T-cell (primary cell): ENCODE measurements at regions not wholly inside any gene's neighbourhood (a gene's known extent, or its start where the extent isn't known, plus 50 kb on each side); places are given as distances from the start of the nearest gene placed in this dataset.

Experiments used
- ATAC-seq, 4 experiments: fragments of 200-7000 bp in 3 of 4; fragments of 150-1000 bp in 1 of 4; cut with Tn5 transposase; replicated peaks in 1 of 4; 1 replicate in 3 of 4; 2 replicates in 1 of 4; pipeline ENCODE4 v1.10.0; 2021; ENCODE audit warnings: moderate library complexity in 3 of 4, mild to moderate bottlenecking in 2 of 4, moderate number of reproducible peaks in 1 of 4
- CTCF ChIA-PET, 2 donors: fragments of 300-600 bp; sonication (Branson Sonifier 250); formaldehyde crosslinking; loops; one replicate each; lab custom pipeline; 2022; ENCODE audit warnings: antibody characterized with exemption in 2 of 2; lab: Charles Lee
- POLR2A ChIA-PET, 2 donors: fragments of 300-600 bp; sonication (Branson Sonifier 250); formaldehyde crosslinking; loops; one replicate each; lab custom pipeline; 2022; ENCODE audit warnings: antibody characterized with exemption in 2 of 2; lab: Charles Lee
- DNase-seq, 35 experiments: peaks; one replicate each; pipeline versions ENCODE4 v3.0.0 to v3.0.0-alpha.2; 2013 to 2023
- H3K27ac ChIP-seq: one replicate; pipeline ENCODE4 v1.5.1; 2013; ENCODE audit warnings: low read length
- H3K27me3 ChIP-seq, 2 experiments: replicated peaks in 1 of 2; 1 replicate in 1 of 2; 2 replicates in 1 of 2; pipeline versions ENCODE4 v1.6.1 to v1.7.0; 2013; ENCODE audit warnings: low read length in 1 of 2, mixed read lengths in 1 of 2; ENCODE audit not compliant: control insufficient read depth in 2 of 2, insufficient read depth in 2 of 2; ENCODE audit errors: extremely low read depth in 1 of 2
- H3K36me3 ChIP-seq, 2 donors: 1 replicate in 1 of 2; 2 replicates in 1 of 2; pipeline versions ENCODE4 v1.6.1 to v1.7.0; 2013; ENCODE audit warnings: low read length in 1 of 2; ENCODE audit not compliant: control insufficient read depth in 2 of 2, insufficient read depth in 1 of 2; ENCODE audit errors: extremely low read depth in 1 of 2
- H3K4me1 ChIP-seq, 2 experiments: 1 replicate in 1 of 2; 2 replicates in 1 of 2; pipeline versions ENCODE4 v1.6.1 to v1.7.0; 2013; ENCODE audit warnings: low read length in 2 of 2, mixed read lengths in 1 of 2; ENCODE audit not compliant: insufficient read depth in 2 of 2, control insufficient read depth in 1 of 2; ENCODE audit errors: extremely low read depth in 1 of 2
- H3K4me3 ChIP-seq, 2 donors: 1 replicate in 1 of 2; 2 replicates in 1 of 2; pipeline versions ENCODE4 v1.5.1 to v1.7.0; 2013; ENCODE audit warnings: mild to moderate bottlenecking in 2 of 2, low read length in 1 of 2, moderate library complexity in 1 of 2; ENCODE audit not compliant: control insufficient read depth in 1 of 2; ENCODE audit errors: extremely low read depth in 1 of 2
- H3K9me3 ChIP-seq: 2 replicates; pipeline ENCODE4 v1.7.0; 2013
- H3K27ac Mint-ChIP-seq, 2 donors: one replicate each; pipeline ENCODE4 v1.8.0; 2020 to 2021; ENCODE audit warnings: mild to moderate bottlenecking in 2 of 2, mixed read lengths in 2 of 2
- H3K27me3 Mint-ChIP-seq, 2 donors: one replicate each; pipeline ENCODE4 v1.8.0; 2021 to 2022; ENCODE audit warnings: mixed read lengths in 2 of 2
- H3K36me3 Mint-ChIP-seq: one replicate; pipeline ENCODE4 v1.8.0; 2021; ENCODE audit warnings: mixed read lengths
- H3K4me1 Mint-ChIP-seq, 3 donors: one replicate each; pipeline ENCODE4 v1.8.0; 2020 to 2022; ENCODE audit warnings: mixed read lengths in 3 of 3, mild to moderate bottlenecking in 1 of 3
- H3K4me3 Mint-ChIP-seq, 3 donors: one replicate each; pipeline ENCODE4 v1.8.0; 2020 to 2022; ENCODE audit warnings: mild to moderate bottlenecking in 3 of 3, mixed read lengths in 3 of 3, moderate library complexity in 3 of 3
- H3K9me3 Mint-ChIP-seq, 3 donors: one replicate each; pipeline ENCODE4 v1.8.0; 2020 to 2022; ENCODE audit warnings: mixed read lengths in 3 of 3
- WGBS: methylation state at CpG from one replicate; pipeline ENCODE4 v1.1.5; 2013; ENCODE audit warnings: missing lambda C conversion rate; ENCODE audit not compliant: insufficient coverage; 5-methylcytosine and 5-hydroxymethylcytosine counted together

DNA sequence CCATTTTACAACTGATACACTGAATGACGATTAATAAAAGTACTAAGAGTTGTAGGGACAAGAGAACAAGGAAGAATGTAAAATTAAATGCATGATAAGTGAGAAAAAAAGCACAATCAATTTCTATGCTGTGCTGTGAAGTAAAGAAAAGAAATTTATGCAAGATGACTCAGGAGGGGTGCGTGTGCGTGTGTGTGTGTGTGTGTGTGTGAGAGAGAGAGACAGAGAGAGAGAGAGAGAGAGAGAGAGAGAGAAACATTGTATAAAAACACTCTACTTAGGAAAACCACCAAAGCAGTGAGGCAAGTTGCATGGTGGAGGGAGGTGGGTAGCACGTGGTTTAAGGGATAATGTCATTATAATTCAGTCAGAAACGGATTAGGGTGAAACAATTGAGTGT is 580.8 kb upstream of the ALCAM start:
- H3K36me3 Mint-ChIP-seq = no peaks in the 10 kb centered on the region

GRCh38 chr3:104787306-104787705 is 579.4 kb upstream of the ALCAM start:
- no peak for ATAC-seq
- H3K27me3 ChIP-seq = no peaks in the 10 kb centered on the region
- no peak overlapping the region for H3K27ac ChIP-seq
- no peaks in the 10 kb centered on the region for H3K36me3 Mint-ChIP-seq
- no peak overlapping the region for H3K4me3 ChIP-seq
- H3K27ac Mint-ChIP-seq = no peak overlapping the region
- no peak overlapping the region for H3K4me3 Mint-ChIP-seq
- DNase-seq = no peak
- H3K27me3 Mint-ChIP-seq = no peaks in the 10 kb centered on the region
- POLR2A ChIA-PET = no interaction called here
- no peaks in the 10 kb centered on the region for H3K4me1 Mint-ChIP-seq
- CTCF ChIA-PET = no interaction called here
- no peaks in the 10 kb centered on the region for H3K9me3 Mint-ChIP-seq
- H3K4me1 ChIP-seq = no peaks in the 10 kb centered on the region
- H3K9me3 ChIP-seq = no peaks in the 10 kb centered on the region
- no peaks in the 10 kb centered on the region for H3K36me3 ChIP-seq

More for the DNA sequence above, 580.8 kb upstream of the ALCAM start:
- Histone ChIP-seq H3K27me3 (no peaks in the 10 kb centered on the region), H3K27ac (no peak overlapping the region), H3K36me3 (no peaks in the 10 kb centered on the region), H3K4me3 (no peak overlapping the region), H3K9me3 (no peaks in the 10 kb centered on the region), H3K4me1 (no peaks in the 10 kb centered on the region)
- no peaks in the 10 kb centered on the region for H3K9me3 Mint-ChIP-seq
- no peaks in the 10 kb centered on the region for H3K27me3 Mint-ChIP-seq
- no peak overlapping the region for H3K27ac Mint-ChIP-seq
- DNase-seq (no peak), ATAC-seq (no peak)
- no peaks in the 10 kb centered on the region for H3K4me1 Mint-ChIP-seq
- no CpG with 5 or more reads among the region's 5 CpGs for WGBS
- H3K4me3 Mint-ChIP-seq = no peak overlapping the region
- ChIA-PET POLR2A (no interaction called here), CTCF (no interaction called here)

DNA sequence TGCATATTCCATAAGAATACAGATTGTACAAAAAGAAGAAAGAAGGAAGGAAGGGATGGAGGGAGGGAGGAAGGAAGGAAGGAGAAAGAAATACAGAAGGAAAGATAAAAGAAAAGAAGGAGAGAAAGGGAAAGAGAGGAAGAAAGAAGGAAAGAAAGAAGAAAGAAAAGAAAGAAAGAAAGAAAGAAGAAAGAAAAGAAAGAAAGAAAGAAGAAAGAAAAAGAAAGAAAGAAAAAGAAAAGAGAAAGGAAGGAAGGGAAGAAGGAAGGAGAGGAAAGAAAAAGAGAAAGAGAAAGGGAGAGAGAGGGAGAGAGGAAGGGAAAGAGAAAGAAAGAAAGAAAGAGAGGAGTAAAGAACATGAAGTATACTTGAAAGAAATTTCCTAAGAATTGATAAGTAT is 577.9 kb upstream of the ALCAM start:
- CTCF ChIA-PET = no interaction called here
- DNase-seq = no peak
- Mint-ChIP-seq H3K4me3 (no peak overlapping the region), H3K9me3 (no peaks in the 10 kb centered on the region), H3K36me3 (no peaks in the 10 kb centered on the region), H3K27ac (no peak overlapping the region), H3K4me1 (no peaks in the 10 kb centered on the region), H3K27me3 (no peaks in the 10 kb centered on the region)
- no peak overlapping the region for H3K4me3 ChIP-seq
- POLR2A ChIA-PET = no interaction called here
- no peaks in the 10 kb centered on the region for H3K4me1 ChIP-seq
- no peaks in the 10 kb centered on the region for H3K36me3 ChIP-seq
- no peaks in the 10 kb centered on the region for H3K27me3 ChIP-seq
- H3K9me3 ChIP-seq = no peaks in the 10 kb centered on the region
- no peak overlapping the region for H3K27ac ChIP-seq
- no peak for ATAC-seq

- no peaks in the 10 kb centered on the region for H3K27me3 ChIP-seq
- POLR2A ChIA-PET = no interaction called here
- no peaks in the 10 kb centered on the region for H3K9me3 Mint-ChIP-seq
- no peaks in the 10 kb centered on the region for H3K9me3 ChIP-seq
- no peaks in the 10 kb centered on the region for H3K4me1 Mint-ChIP-seq
- ATAC-seq = no peak
- no peak overlapping the region for H3K4me3 Mint-ChIP-seq
- H3K27ac Mint-ChIP-seq = no peak overlapping the region
- DNase-seq = no peak
- no CpG with 5 or more reads among the region's 1 CpG for WGBS
- H3K4me1 ChIP-seq = no peaks in the 10 kb centered on the region
- no peaks in the 10 kb centered on the region for H3K27me3 Mint-ChIP-seq
- H3K36me3 Mint-ChIP-seq = no peaks in the 10 kb centered on the region
- no peak overlapping the region for H3K27ac ChIP-seq
- CTCF ChIA-PET = no interaction called here
- no peak overlapping the region for H3K4me3 ChIP-seq
- H3K36me3 ChIP-seq = no peaks in the 10 kb centered on the region
Observed at GRCh38 chr3:104791331-104791730, 575.4 kb upstream of the ALCAM start.

- POLR2A ChIA-PET = no interaction called here
- Histone ChIP-seq H3K9me3 (no peaks in the 10 kb centered on the region), H3K27ac (no peak overlapping the region), H3K4me1 (no peaks in the 10 kb centered on the region), H3K4me3 (no peak overlapping the region), H3K27me3 (no peaks in the 10 kb centered on the region), H3K36me3 (no peaks in the 10 kb centered on the region)
- WGBS = no CpG with 5 or more reads among the region's 5 CpGs
- Mint-ChIP-seq H3K27ac (no peak overlapping the region), H3K27me3 (peaks cover 0 to 4% of the 10 kb centered on the region in 2 donors), H3K9me3 (no peaks in the 10 kb centered on the region), H3K4me3 (no peak overlapping the region), H3K4me1 (no peaks in the 10 kb centered on the region), H3K36me3 (no peaks in the 10 kb centered on the region)
- CTCF ChIA-PET = no interaction called here
- no peak for DNase-seq
- no peak for ATAC-seq
Observed at GRCh38 chr3:104796556-104796955, 570.2 kb upstream of the ALCAM start.

- Histone ChIP-seq H3K27ac (no peak overlapping the region), H3K27me3 (no peaks in the 10 kb centered on the region), H3K4me3 (no peak overlapping the region), H3K9me3 (no peaks in the 10 kb centered on the region), H3K36me3 (no peaks in the 10 kb centered on the region), H3K4me1 (no peaks in the 10 kb centered on the region)
- Mint-ChIP-seq H3K36me3 (no peaks in the 10 kb centered on the region), H3K4me3 (no peak overlapping the region), H3K9me3 (no peaks in the 10 kb centered on the region), H3K27me3 (peaks cover 0 to 4% of the 10 kb centered on the region in 2 donors), H3K27ac (no peak overlapping the region), H3K4me1 (no peaks in the 10 kb centered on the region)
- DNase-seq (no peak), ATAC-seq (no peak)
- WGBS = 80% methylated on average over 1 of the region's 5 CpGs
- ChIA-PET POLR2A (no interaction called here), CTCF (no interaction called here)
Observed at GRCh38 chr3:104805042-104805441, 561.7 kb upstream of the ALCAM start.

GRCh38 chr3:104805508-104805907 is 561.2 kb upstream of the ALCAM start:
- Mint-ChIP-seq H3K36me3 (no peaks in the 10 kb centered on the region), H3K9me3 (no peaks in the 10 kb centered on the region)
- CTCF ChIA-PET = no interaction called here

More at GRCh38 chr3:104805508-104805907, 561.2 kb upstream of the ALCAM start:
- no CpG with 5 or more reads among the region's 5 CpGs for WGBS
- Histone ChIP-seq H3K4me1 (no peaks in the 10 kb centered on the region), H3K27me3 (no peaks in the 10 kb centered on the region), H3K36me3 (no peaks in the 10 kb centered on the region), H3K27ac (no peak overlapping the region), H3K4me3 (no peak overlapping the region), H3K9me3 (no peaks in the 10 kb centered on the region)
- H3K4me1 Mint-ChIP-seq = no peaks in the 10 kb centered on the region
- POLR2A ChIA-PET = no interaction called here
- H3K27me3 Mint-ChIP-seq = peaks cover 0 to 4% of the 10 kb centered on the region in 2 donors
- no peak overlapping the region for H3K27ac Mint-ChIP-seq
- H3K4me3 Mint-ChIP-seq = no peak overlapping the region
- no peak for ATAC-seq
- no peak for DNase-seq
